Renal cortical epithelial cell (primary cell): ENCODE measurements at regions not wholly inside any gene's neighbourhood (a gene's known extent, or its start where the extent isn't known, plus 50 kb on each side); places are given as distances from the start of the nearest gene placed in this dataset.
A peak's percentile ranks its signal among the peaks of the same experiment; 100 is the strongest.

ENCODE experiments used
- DNase-seq: peaks from one replicate; pipeline ENCODE4 v3.0.0-alpha.2; 2011; ENCODE audit warnings: low read depth

DNA sequence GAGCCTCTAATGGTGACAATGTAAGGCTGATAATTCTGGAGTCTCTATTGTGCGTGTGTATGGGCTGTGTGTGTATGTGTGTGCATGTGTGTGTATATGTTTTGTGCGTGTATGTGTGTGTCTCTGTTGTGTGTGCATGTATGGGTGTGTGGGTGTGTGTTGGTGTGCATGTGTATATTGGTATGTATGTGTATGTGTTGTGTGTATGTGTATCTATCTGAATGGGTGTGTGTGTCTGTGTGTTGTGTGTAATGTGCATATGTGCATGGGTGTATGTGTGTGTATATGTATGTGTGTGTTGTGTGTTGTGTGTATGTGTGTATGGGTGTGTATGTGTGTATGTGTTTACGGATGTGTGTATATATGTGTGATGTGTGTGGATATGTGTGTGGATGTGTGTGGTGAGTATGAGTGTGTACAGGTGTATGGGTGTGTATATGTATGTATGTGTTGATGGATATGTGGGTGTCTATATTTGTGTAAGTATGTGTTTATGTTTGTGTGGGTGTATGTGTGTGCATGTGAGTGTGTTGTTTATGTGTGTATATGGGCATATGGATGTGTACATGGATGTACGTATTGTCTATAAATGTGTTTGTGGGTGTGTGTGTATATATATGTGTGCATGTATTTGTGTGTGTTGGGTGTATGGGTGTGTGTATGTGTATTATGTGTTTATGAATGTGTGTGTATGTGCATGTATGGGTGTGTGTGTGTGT is 366.7 kb downstream of the UQCRFS1 start:
- no peak for DNase-seq

GRCh38 chr19:28843761-28844492 is 369.0 kb downstream of the UQCRFS1 start:
- peak; percentile 15 for DNase-seq

DNA sequence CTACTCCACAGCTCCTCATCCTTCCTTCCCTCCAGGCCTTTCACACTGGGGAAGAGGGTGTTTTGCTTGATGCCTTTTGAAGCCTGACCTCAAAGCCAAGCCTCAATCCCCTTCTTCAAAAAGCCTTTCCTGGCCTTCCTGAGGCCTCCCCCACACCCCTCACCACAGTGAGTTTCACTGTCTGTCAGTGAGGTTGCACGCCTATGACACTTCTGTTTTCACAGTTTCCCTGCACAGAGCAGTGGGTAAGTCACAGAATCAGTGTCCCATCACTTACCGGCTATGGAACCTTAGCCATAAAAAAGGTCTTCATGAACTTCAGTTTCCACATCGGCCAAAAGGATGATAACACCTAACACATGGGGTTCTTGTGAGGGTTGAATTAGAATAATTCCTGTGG is 371.4 kb downstream of the UQCRFS1 start:
- no peak for DNase-seq

GRCh38 chr19:28840891-28841290 is 372.1 kb downstream of the UQCRFS1 start:
- no peak for DNase-seq

GRCh38 chr19:28839455-28839854 is 373.5 kb downstream of the UQCRFS1 start:
- DNase-seq: no peak

- DNase-seq: no peak
Observed at GRCh38 chr19:28838909-28839308, 374.0 kb downstream of the UQCRFS1 start.

GRCh38 chr19:28836421-28836820 is 376.5 kb downstream of the UQCRFS1 start:
- DNase-seq: no peak

GRCh38 chr19:28834996-28835395 is 378.0 kb downstream of the UQCRFS1 start:
- no peak for DNase-seq

DNA sequence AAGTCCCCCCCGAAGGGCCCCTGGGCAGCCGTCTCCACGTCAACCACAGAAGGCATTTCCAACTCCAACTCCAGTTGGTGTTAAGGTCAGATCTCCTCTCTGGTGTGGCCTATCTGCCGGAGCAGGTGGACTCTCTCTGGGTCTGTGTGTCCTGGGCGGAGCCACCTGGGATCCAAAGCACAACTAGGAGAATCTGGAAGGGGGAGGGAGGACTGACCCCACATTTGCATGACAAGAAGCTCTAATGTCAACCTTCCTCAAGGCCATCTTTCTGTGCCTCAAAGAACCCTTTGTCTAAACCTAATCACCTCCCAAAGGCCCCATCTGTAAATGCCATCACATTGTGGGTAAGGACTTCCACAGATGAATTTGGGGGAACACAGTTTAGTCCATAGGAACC is 381.5 kb downstream of the UQCRFS1 start:
- DNase-seq: no peak

DNA sequence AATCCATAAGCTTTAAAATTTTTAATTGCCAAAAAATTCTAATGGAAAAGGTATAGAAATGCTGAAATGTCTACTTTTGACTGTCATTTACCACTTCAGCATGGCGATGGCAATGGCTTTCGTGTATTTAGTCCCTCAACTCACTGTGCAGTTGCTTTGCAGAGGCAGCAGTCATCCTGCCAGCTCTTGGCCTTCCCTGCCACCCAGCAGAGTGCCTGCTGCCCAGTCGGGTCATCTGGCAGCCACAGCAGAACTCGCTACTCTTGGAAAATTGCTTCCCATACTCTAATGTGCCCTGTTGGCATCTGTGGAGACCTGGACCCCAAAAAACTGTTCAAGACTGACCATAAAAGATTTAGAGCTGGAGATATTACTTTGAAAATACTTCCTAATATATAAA is 383.2 kb downstream of the UQCRFS1 start:
- DNase-seq: no peak

- DNase-seq: no peak
Observed at GRCh38 chr19:28829359-28829758, 383.6 kb downstream of the UQCRFS1 start.

DNA sequence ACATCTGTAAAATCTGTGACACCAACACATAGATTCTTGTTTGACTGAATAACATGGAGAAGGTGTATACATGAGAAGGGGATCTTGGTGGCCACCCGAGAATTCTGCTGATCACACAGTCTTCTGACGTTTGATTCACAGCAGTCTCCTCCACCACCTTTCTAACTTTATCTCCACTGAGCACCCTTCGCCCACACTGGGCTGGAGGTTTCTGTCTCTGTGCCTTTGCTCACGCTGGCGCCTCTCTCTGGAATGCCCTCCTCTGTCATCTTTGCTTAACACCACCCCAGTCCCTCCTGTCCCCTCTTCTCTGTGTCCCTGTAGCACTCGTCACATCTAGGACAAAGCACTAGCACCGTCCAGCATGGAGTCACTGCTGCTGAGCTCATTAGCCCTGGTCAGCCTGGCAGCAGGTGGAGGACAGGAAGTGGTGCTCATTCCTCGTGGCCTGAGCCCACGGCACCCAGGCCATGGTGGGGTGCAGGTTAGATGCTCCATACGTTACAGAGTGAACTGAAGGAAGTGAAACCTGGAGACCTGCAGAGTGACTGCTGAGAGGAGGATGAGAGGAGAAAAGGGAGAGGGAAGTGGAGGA is 384.6 kb downstream of the UQCRFS1 start:
- no peak for DNase-seq

- DNase-seq: no peak
Observed at GRCh38 chr19:28827382-28827781, 385.6 kb downstream of the UQCRFS1 start.

DNA sequence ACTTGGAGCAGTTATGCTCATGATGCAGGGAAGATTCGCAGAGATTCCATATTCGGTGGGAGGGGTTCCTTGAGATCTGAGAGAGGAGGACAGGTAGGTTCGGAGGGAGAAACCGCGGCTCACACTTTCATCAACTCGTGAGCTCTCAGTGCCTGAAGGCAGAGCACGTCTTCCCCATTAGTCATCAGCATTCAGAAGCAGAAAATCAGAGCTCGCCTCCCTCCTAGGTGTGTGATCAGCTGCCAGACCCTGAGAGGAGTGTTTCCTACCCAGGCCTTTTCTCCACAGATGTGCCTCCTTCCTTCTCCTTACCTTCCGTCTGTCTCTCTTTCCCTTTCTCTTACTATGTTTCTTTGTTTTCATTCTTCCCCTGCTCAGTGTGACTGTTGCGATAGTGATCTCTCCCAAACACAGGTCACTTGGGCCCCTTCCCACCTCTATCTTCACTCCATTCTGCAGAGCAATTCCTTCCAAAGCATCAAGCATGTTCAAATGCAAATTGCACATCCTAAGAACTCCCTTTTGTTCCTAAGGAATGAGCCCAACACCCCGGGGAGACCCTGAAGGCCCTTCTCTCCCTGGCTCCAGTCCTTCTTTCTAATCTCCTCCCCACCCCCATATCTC is 389.5 kb downstream of the UQCRFS1 start:
- DNase-seq: no peak

- no peak for DNase-seq
Observed at GRCh38 chr19:28820289-28820688, 392.7 kb downstream of the UQCRFS1 start.

- no peak for DNase-seq
Observed at GRCh38 chr19:28815257-28815656, 397.7 kb downstream of the UQCRFS1 start.

DNA sequence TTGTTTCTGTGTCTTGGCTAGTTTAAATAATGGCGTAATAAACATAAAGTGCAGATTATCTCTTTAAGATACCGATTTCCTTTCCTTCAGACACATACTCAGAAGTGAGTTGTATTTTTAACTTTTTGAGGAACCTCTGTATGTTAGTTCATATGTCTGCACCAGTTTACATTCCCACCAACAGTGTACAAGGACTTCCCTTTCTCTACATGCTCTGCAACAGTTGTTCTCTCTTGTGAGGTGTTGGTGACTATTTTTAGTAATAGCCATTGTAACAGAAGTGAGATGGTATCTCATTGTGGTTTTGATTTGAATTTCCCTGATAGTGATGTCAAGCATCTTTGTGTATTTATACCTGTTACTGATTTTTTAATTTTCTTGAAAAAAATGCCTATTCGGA is 418.6 kb downstream of the UQCRFS1 start:
- no peak for DNase-seq

DNA sequence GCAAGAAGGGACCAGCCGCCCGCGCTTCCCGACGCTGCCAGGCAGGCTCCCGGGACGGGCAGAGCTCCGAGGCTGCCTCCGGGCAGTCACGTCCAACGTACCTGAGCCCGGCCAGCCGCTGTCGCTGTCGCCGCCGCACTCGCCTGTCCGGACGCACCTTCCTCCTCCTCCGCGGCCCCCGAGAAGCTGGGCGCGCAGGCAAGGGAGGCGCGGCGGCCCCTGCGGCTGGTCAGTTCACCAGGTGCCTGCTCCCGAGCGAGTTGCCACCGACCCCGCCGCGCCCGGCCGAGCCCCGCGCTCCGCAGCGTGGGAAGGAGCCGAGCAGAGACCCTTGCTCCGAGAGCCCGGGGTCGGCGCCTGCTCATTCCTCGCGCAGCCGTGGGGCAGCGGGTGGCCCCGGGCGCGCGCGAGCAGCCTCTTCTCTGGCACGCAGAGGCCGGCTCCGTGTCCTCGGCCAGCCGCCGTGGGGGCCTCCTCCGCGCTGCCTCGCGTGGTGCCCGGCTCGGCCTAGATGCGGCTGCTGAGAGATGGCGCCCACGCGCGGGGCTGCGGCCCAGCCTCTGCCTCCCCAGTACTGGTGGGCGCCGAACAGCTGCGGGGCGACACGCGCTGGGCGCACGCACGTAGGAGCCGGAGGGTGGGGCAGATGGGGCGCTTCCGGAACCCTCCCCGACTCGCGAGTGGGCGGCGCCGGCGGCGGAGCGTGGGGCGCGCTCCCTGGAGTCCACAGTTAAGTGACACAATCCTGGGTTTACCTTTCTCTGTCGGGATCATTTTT is 419.4 kb downstream of the UQCRFS1 start:
- no peak for DNase-seq

- DNase-seq: no peak
Observed at GRCh38 chr19:28785971-28786370, 427.0 kb downstream of the UQCRFS1 start.

GRCh38 chr19:28764066-28764465 is 448.9 kb downstream of the UQCRFS1 start:
- DNase-seq: no peak

GRCh38 chr19:28746478-28746877 is 466.5 kb downstream of the UQCRFS1 start:
- DNase-seq: peak; percentile 62

DNA sequence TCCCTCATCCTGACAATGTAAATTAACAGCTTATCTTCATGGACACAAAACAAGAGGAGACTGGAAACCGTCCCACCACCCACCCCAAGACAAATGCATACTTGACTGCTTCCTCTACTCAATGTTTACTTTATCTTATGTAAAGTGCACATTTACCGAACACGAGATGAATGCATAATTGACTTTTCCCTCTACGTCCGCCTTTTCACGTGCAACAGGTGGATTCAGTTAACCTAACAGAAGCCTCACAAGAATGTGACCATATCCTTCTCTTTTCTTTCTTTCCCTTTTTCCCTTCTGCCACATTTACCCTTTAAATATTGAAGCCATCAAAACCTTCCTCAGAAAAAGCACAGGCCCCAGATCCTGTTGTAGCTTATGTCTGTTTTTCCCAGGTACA is 468.0 kb downstream of the UQCRFS1 start:
- no peak for DNase-seq
